AG09309 (cell line): ENCODE measurements at regions not wholly inside any gene's neighbourhood (a gene's known extent, or its start where the extent isn't known, plus 50 kb on each side); places are given as distances from the start of the nearest gene placed in this dataset.

Experiments used
- DNase-seq: peaks from one replicate; pipeline ENCODE4 v3.0.0-alpha.2; 2010; ENCODE audit warnings: low read depth
- H3K4me3 ChIP-seq: 2 replicates; pipeline ENCODE4 v1.5.1; 2011; ENCODE audit warnings: mild to moderate bottlenecking, low read depth, low read length, moderate library complexity; ENCODE audit not compliant: control insufficient read depth
- CTCF ChIP-seq: IDR thresholded peaks from 2 replicates; pipeline ENCODE4 v1.5.1; 2011; ENCODE audit warnings: mild to moderate bottlenecking, low read depth, low read length, inconsistent platforms; ENCODE audit not compliant: insufficient read depth, control insufficient read depth; ENCODE audit errors: missing control alignments

- DNase-seq, result peak; percentile 79
- no peak for TF ChIP-seq CTCF
- no peak overlapping the region for H3K4me3 ChIP-seq
Observed at GRCh38 chr14:34199585-34199984, 248.7 kb upstream of the EGLN3 start.

GRCh38 chr14:34198096-34198495, 247.2 kb upstream of the EGLN3 start:
- no peak for DNase-seq
- no peak overlapping the region for H3K4me3 ChIP-seq
- TF ChIP-seq CTCF, result no peak

- H3K4me3 ChIP-seq, result no peak overlapping the region
- DNase-seq, result no peak
- no peak for TF ChIP-seq CTCF
Observed at GRCh38 chr14:34195964-34196363, 245.1 kb upstream of the EGLN3 start.

GRCh38 chr14:34190717-34191116, 239.8 kb upstream of the EGLN3 start:
- TF ChIP-seq CTCF, result no peak
- no peak for DNase-seq

GRCh38 chr14:34189866-34190265, 239.0 kb upstream of the EGLN3 start:
- no peak for DNase-seq
- H3K4me3 ChIP-seq, result no peak overlapping the region
- TF ChIP-seq CTCF, result no peak

More at GRCh38 chr14:34190717-34191116, 239.8 kb upstream of the EGLN3 start:
- H3K4me3 ChIP-seq, result no peak overlapping the region

- no peak for TF ChIP-seq CTCF
- DNase-seq, result no peak
Observed at GRCh38 chr14:34187519-34188044, 236.7 kb upstream of the EGLN3 start.

GRCh38 chr14:34187061-34187460, 236.2 kb upstream of the EGLN3 start:
- H3K4me3 ChIP-seq, result no peak overlapping the region
- DNase-seq, result no peak
- TF ChIP-seq CTCF, result no peak

More at GRCh38 chr14:34187519-34188044, 236.7 kb upstream of the EGLN3 start:
- no peak overlapping the region for H3K4me3 ChIP-seq
